ENCODE measurements at regions not wholly inside any gene's neighbourhood (a gene's known extent, or its start where the extent isn't known, plus 50 kb on each side); places are given as distances from the start of the nearest gene placed in this dataset.

DNA sequence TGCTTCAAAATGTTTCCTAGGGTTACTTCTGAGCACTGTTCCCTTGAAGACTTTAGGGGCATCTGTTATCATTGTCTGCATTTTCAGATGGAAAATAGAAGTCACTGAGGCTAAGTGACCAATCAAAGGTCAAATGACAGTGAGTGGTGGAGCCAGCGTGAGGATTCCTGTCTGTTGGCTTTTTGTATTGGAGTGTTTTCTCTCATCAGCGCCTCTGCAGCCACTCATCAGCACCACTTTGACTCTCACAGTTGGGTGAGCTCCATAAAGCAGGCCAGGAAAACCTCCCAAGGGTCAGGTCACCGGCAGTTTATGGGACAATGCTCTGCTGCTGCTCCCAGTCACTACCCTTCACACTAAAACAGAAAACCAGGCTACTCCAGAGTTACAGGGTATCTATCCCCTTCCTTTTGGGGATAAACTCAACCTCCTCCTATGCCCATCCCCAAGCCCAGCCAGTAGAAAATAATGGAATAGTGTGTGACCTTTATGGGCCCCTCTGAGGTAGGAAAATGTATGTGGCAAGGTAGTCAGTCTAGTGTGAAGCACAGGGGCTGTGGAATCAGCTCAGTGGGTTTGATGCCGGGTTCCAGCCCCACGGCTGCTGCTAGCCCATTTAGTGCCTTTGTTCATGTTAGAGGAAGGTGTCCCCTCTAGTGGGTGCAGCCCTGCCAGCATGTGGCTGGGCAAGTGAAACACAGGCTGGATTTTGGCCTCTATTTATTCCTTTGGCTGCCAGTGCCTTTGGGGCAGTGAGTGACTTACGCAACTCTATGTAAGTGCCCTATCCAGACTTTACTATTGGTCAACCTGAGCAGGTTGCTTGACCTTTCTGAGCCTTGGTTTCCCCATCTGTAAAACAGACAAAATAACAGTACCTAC is 133.8 kb upstream of the CPM start:
- TF ChIP-seq, protein P1, sequence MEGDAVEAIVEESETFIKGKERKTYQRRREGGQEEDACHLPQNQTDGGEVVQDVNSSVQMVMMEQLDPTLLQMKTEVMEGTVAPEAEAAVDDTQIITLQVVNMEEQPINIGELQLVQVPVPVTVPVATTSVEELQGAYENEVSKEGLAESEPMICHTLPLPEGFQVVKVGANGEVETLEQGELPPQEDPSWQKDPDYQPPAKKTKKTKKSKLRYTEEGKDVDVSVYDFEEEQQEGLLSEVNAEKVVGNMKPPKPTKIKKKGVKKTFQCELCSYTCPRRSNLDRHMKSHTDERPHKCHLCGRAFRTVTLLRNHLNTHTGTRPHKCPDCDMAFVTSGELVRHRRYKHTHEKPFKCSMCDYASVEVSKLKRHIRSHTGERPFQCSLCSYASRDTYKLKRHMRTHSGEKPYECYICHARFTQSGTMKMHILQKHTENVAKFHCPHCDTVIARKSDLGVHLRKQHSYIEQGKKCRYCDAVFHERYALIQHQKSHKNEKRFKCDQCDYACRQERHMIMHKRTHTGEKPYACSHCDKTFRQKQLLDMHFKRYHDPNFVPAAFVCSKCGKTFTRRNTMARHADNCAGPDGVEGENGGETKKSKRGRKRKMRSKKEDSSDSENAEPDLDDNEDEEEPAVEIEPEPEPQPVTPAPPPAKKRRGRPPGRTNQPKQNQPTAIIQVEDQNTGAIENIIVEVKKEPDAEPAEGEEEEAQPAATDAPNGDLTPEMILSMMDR (IDR thresholded peaks at IDR 0.05) = no peak
- TF ChIP-seq EZH2 (IDR thresholded peaks at IDR 0.05; ENCODE audit: borderline replicate concordance, insufficient read depth, low read depth, low read length, poor library complexity, severe bottlenecking) = no peak
